IMR-90 (cell line): ENCODE measurements at regions not wholly inside any gene's neighbourhood (a gene's known extent, or its start where the extent isn't known, plus 50 kb on each side); places are given as distances from the start of the nearest gene placed in this dataset.

ENCODE experiments used
- FOS ChIP-seq: fragments of 150-350 bp; IDR thresholded peaks from 2 replicates; pipeline ENCODE4 v1.6.1; 2016; ENCODE audit warnings: low read depth, low read length
- MXI1 ChIP-seq: IDR thresholded peaks from 2 replicates; pipeline ENCODE4 v1.6.1; 2012; ENCODE audit warnings: low read depth, mild to moderate bottlenecking, low read length, moderate library complexity, borderline replicate concordance
- POLR2A ChIP-seq: IDR thresholded peaks from 2 replicates; pipeline ENCODE4 v1.6.1; 2012; ENCODE audit warnings: mild to moderate bottlenecking, low read depth, low read length
- TF ChIP-seq, protein P1 (sequence below): fragments of 150-350 bp; IDR thresholded peaks from 2 replicates; pipeline ENCODE4 v1.6.1; 2017; ENCODE audit warnings: mild to moderate bottlenecking, antibody characterized with exemption, low read length, low read depth
- TF ChIP-seq, protein P2 (sequence below): conservative IDR thresholded peaks from 2 replicates; pipeline ENCODE4 v1.5.1; 2012; ENCODE audit warnings: mild to moderate bottlenecking, low read depth, low read length, improper control_type of control experiment

DNA sequence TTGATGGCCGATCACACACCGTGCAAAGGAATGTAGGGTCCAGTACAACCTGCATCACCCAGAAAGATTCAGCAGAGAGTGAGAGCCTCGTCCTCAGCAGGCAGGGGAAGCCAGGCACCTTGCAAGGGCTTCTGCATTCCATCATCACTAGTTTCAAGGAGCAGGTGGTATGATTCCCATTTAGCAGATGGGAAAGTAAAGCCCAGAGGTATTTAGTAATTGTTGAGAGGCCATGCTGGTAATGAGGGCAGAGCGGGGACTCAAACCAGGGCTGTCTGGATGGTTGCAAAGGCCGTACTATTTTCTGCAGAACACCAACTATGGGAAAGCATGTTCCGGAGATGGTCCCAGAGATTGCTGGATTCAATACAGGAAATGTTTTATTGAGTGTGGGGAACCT is 65.8 kb upstream of the MRTFB start:
- TF ChIP-seq MXI1: no peak
- TF ChIP-seq, protein P1, sequence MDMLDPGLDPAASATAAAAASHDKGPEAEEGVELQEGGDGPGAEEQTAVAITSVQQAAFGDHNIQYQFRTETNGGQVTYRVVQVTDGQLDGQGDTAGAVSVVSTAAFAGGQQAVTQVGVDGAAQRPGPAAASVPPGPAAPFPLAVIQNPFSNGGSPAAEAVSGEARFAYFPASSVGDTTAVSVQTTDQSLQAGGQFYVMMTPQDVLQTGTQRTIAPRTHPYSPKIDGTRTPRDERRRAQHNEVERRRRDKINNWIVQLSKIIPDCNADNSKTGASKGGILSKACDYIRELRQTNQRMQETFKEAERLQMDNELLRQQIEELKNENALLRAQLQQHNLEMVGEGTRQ: no peak
- no peak for TF ChIP-seq FOS
- TF ChIP-seq POLR2A: no peak
- TF ChIP-seq, protein P2, sequence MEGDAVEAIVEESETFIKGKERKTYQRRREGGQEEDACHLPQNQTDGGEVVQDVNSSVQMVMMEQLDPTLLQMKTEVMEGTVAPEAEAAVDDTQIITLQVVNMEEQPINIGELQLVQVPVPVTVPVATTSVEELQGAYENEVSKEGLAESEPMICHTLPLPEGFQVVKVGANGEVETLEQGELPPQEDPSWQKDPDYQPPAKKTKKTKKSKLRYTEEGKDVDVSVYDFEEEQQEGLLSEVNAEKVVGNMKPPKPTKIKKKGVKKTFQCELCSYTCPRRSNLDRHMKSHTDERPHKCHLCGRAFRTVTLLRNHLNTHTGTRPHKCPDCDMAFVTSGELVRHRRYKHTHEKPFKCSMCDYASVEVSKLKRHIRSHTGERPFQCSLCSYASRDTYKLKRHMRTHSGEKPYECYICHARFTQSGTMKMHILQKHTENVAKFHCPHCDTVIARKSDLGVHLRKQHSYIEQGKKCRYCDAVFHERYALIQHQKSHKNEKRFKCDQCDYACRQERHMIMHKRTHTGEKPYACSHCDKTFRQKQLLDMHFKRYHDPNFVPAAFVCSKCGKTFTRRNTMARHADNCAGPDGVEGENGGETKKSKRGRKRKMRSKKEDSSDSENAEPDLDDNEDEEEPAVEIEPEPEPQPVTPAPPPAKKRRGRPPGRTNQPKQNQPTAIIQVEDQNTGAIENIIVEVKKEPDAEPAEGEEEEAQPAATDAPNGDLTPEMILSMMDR: no peak
